Spleen (tissue), 7 donors: ENCODE measurements at regions not wholly inside any gene's neighbourhood (a gene's known extent, or its start where the extent isn't known, plus 50 kb on each side); places are given as distances from the start of the nearest gene placed in this dataset.

Source experiments
- POLR2AphosphoS5 ChIP-seq, 3 donors: sonication (generic); formaldehyde crosslinking; IDR thresholded peaks; one replicate each; pipeline ENCODE4 v1.5.1; 2017; ENCODE audit warnings: antibody characterized with exemption in 3 of 3
- TF ChIP-seq, protein P1 (sequence below), 11 experiments: fragments of 200-600 bp in 7 of 11; fragments of 450-650 bp in 4 of 11; sonication (generic) in 4 of 11; IDR thresholded peaks in 8 of 11; conservative IDR thresholded peaks in 3 of 11; 1 replicate in 7 of 11; 2 replicates in 4 of 11; pipeline versions ENCODE4 v1.4.0 to v1.8.0; 2016 to 2021; ENCODE audit warnings: antibody characterized with exemption in 11 of 11, inconsistent platforms in 4 of 11, mild to moderate bottlenecking in 1 of 11
- donor health status: DM: no; HTN: no; CAD: no; lungs with moderate emphysema.
- donor health status: DM: no; HTN: no; CAD: no.
- donor health status: DM: no; HTN: no; CAD: no.

DNA sequence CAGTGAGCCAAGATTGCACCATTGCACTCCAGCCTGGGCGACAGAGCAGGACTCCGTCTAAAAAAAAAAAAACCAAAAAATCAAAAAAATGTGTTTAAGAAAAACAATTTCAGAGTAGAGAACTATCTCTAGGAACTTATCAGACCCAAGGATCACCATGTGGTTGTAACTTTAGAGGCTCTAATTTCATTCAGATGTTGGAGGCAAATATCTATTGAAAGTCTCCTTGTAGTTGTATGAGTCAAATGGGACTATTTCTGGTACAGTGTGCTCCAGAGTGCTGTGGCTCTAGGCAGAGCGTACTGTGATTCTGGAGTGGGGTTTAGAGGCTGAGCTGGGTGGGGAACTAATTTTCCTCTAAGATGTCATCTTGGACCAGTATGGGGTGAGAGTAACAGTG, 398.7 kb downstream of the SHQ1 start:
- TF ChIP-seq, protein P1, sequence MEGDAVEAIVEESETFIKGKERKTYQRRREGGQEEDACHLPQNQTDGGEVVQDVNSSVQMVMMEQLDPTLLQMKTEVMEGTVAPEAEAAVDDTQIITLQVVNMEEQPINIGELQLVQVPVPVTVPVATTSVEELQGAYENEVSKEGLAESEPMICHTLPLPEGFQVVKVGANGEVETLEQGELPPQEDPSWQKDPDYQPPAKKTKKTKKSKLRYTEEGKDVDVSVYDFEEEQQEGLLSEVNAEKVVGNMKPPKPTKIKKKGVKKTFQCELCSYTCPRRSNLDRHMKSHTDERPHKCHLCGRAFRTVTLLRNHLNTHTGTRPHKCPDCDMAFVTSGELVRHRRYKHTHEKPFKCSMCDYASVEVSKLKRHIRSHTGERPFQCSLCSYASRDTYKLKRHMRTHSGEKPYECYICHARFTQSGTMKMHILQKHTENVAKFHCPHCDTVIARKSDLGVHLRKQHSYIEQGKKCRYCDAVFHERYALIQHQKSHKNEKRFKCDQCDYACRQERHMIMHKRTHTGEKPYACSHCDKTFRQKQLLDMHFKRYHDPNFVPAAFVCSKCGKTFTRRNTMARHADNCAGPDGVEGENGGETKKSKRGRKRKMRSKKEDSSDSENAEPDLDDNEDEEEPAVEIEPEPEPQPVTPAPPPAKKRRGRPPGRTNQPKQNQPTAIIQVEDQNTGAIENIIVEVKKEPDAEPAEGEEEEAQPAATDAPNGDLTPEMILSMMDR (IDR thresholded peaks at IDR 0.05 in 8 of 11, conservative IDR thresholded peaks at IDR 0.05 in 3 of 11), result no peak
- no peak for TF ChIP-seq POLR2AphosphoS5 (IDR thresholded peaks at IDR 0.05)
